Thyroid gland (tissue), 4 donors: ENCODE measurements at regions not wholly inside any gene's neighbourhood (a gene's known extent, or its start where the extent isn't known, plus 50 kb on each side); places are given as distances from the start of the nearest gene placed in this dataset.

Experiments
- DNase-seq, 2 donors: peaks; one replicate each; pipeline ENCODE4 v3.0.0-alpha.2; 2019
- H3K27ac ChIP-seq, 3 donors: fragments of 200-600 bp; sonication (generic); 1 replicate in 2 of 3; 2 replicates in 1 of 3; pipeline ENCODE4 v1.5.1; 2016 to 2019; ENCODE audit warnings: mild to moderate bottlenecking in 1 of 3, moderate library complexity in 1 of 3
- H3K27me3 ChIP-seq: fragments of 200-600 bp; sonication (generic); one replicate; pipeline ENCODE4 v1.5.1; 2019
- H3K36me3 ChIP-seq, 2 donors: fragments of 200-600 bp; sonication (generic); one replicate each; pipeline ENCODE4 v1.5.1; 2016 to 2019
- H3K4me1 ChIP-seq, 2 donors: fragments of 200-600 bp; sonication (generic); one replicate each; pipeline ENCODE4 v1.5.1; 2017 to 2019
- H3K4me3 ChIP-seq, 3 donors: fragments of 200-600 bp; sonication (generic); replicated peaks in 1 of 3; 1 replicate in 2 of 3; 2 replicates in 1 of 3; pipeline ENCODE4 v1.5.1; 2016; ENCODE audit warnings: mild to moderate bottlenecking in 1 of 3
- H3K9me3 ChIP-seq: fragments of 200-600 bp; sonication (generic); one replicate; pipeline ENCODE4 v1.5.1; 2017
- POLR2A ChIP-seq, 2 donors: fragments of 450-650 bp; IDR thresholded peaks; one replicate each; pipeline ENCODE4 v1.6.1; 2017; ENCODE audit warnings: antibody characterized with exemption in 2 of 2, mild to moderate bottlenecking in 2 of 2, moderate library complexity in 1 of 2
- WGBS, 2 donors: methylation state at CpG; one replicate each; pipeline ENCODE4 v1.1.5; 2017; 5-methylcytosine and 5-hydroxymethylcytosine counted together
- intact Hi-C: fragments of 100-400 bp; cut with DNase I; formaldehyde crosslinking; loops from one replicate; pipeline ENCODE4 v1.15.1; 2023
- TF ChIP-seq, protein P1 (sequence below), 6 experiments: fragments of 200-600 bp in 3 of 6; fragments of 450-650 bp in 3 of 6; sonication (generic) in 3 of 6; IDR thresholded peaks; one replicate each; pipeline ENCODE4 v1.5.1; 2016 to 2019; ENCODE audit warnings: antibody characterized with exemption in 6 of 6, mild to moderate bottlenecking in 2 of 6, inconsistent platforms in 1 of 6, moderate library complexity in 1 of 6

DNA sequence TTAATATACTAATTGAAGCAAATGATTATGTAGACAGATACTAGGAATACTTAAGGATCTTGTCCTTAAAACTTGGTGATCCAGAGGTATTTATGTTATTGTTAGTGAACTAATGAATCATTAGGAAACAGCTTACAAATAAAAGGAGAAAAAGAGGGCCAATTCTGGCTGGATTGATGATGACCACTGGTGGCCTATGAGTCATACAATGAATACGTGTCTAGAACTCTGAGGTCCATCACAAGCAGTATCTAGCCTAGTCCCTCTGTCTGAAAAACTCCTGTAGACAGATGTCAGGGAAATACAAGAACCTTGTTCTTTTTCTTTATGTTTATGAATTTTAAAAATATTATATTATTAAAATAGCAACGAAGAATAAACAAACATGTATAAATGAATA, 51.7 kb upstream of the RTL1 start:
- H3K27ac ChIP-seq: no peak overlapping the region
- 67 to 79% methylated on average over 2 of the region's 2 CpGs for WGBS, 2 donors
- H3K4me1 ChIP-seq: no peaks in the 10 kb centered on the region
- H3K9me3 ChIP-seq: no peaks in the 10 kb centered on the region
- no peak for TF ChIP-seq POLR2A (IDR thresholded peaks at IDR 0.05)
- TF ChIP-seq, protein P1, sequence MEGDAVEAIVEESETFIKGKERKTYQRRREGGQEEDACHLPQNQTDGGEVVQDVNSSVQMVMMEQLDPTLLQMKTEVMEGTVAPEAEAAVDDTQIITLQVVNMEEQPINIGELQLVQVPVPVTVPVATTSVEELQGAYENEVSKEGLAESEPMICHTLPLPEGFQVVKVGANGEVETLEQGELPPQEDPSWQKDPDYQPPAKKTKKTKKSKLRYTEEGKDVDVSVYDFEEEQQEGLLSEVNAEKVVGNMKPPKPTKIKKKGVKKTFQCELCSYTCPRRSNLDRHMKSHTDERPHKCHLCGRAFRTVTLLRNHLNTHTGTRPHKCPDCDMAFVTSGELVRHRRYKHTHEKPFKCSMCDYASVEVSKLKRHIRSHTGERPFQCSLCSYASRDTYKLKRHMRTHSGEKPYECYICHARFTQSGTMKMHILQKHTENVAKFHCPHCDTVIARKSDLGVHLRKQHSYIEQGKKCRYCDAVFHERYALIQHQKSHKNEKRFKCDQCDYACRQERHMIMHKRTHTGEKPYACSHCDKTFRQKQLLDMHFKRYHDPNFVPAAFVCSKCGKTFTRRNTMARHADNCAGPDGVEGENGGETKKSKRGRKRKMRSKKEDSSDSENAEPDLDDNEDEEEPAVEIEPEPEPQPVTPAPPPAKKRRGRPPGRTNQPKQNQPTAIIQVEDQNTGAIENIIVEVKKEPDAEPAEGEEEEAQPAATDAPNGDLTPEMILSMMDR (IDR thresholded peaks at IDR 0.05): no peak
- intact Hi-C loops: no loop called here
- H3K4me3 ChIP-seq: no peak overlapping the region
- no peaks in the 10 kb centered on the region for H3K27me3 ChIP-seq
- DNase-seq: no peak
- no peaks in the 10 kb centered on the region for H3K36me3 ChIP-seq

DNA sequence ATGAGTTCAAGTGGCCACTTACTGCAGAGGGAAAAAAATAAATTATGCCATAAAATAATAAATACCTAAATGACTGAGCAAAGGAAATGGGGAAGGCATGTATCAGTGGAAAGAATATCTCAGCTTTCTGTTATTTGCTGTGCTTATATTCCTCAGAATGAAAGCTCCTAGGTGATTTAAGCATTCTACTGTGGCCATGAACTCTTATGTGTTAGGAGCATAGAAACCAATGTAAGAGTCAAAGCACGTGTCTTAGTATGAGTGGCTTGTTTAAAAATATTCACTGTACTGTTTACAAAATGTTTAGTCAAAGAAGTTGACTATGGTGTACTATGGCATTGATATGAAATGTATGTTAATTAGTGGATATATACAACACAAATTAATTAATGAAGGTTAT, 59.0 kb upstream of the RTL1 start:
- intact Hi-C loops: no loop called here
- WGBS, 2 donors: 31 to 51% methylated on average over 1 of the region's 1 CpG

DNA sequence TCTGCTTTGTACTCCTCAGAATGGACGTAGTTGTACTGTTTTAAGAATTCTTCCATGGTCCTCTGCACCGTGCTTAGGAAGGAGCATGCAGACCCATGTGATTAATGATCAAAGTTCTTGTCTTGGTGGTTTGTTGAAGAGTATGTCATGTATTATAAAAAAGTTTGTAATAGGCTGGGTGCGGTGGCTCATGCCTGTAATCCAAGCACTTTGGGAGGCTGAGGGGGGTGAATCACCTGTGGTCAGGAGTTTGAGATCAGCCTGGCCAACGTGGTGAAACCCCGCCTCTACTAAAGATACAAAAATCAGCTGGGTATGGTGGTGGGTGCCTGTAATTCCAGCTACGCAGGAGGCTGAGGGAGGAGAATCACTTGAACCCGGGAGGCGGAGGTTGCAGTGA, 61.8 kb upstream of the RTL1 start:
- Histone ChIP-seq H3K4me3 (no peak overlapping the region), H3K36me3 (no peaks in the 10 kb centered on the region), H3K9me3 (no peaks in the 10 kb centered on the region), H3K4me1 (no peaks in the 10 kb centered on the region), H3K27me3 (no peaks in the 10 kb centered on the region), H3K27ac (no peak overlapping the region)
- DNase-seq: no peak
- WGBS, 2 donors: 88 to 91% methylated on average over 8 of the region's 8 CpGs
- TF ChIP-seq, protein P1 (IDR thresholded peaks at IDR 0.05): no peak
- TF ChIP-seq POLR2A (IDR thresholded peaks at IDR 0.05): no peak
- intact Hi-C loops: no loop called here

More for the DNA sequence above, 59.0 kb upstream of the RTL1 start:
- no peaks in the 10 kb centered on the region for H3K4me1 ChIP-seq
- no peak overlapping the region for H3K27ac ChIP-seq
- H3K4me3 ChIP-seq: no peak overlapping the region
- H3K36me3 ChIP-seq: no peaks in the 10 kb centered on the region
- no peak for DNase-seq
- no peaks in the 10 kb centered on the region for H3K27me3 ChIP-seq
- no peaks in the 10 kb centered on the region for H3K9me3 ChIP-seq
- TF ChIP-seq, protein P1 (IDR thresholded peaks at IDR 0.05): no peak
- no peak for TF ChIP-seq POLR2A (IDR thresholded peaks at IDR 0.05)

DNA sequence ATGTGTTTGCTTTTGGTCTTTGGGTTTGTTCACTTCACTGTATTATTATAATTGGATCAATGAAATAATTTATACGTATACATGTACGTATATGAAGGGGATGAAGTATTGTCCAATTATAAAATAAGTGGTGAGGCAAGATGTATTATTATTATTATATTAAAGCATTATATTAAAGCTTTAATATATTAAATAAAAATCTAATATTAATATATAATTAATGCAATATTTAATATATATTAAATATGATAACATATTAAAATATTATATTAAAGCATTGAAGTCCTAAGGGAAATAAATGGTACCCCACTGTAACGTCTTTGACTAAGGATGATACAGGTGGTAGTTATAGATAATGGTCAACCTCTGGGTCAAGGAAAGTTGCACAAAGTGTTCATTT, 63.7 kb upstream of the RTL1 start:
- H3K36me3 ChIP-seq: no peaks in the 10 kb centered on the region
- no peaks in the 10 kb centered on the region for H3K9me3 ChIP-seq
- intact Hi-C loops: no loop called here
- H3K4me1 ChIP-seq: no peaks in the 10 kb centered on the region
- TF ChIP-seq, protein P1 (IDR thresholded peaks at IDR 0.05): no peak
- TF ChIP-seq POLR2A (IDR thresholded peaks at IDR 0.05): no peak
- no peak for DNase-seq
- no peaks in the 10 kb centered on the region for H3K27me3 ChIP-seq
- no peak overlapping the region for H3K27ac ChIP-seq
- WGBS, 2 donors: 77 to 92% methylated on average over 3 of the region's 3 CpGs
- no peak overlapping the region for H3K4me3 ChIP-seq

DNA sequence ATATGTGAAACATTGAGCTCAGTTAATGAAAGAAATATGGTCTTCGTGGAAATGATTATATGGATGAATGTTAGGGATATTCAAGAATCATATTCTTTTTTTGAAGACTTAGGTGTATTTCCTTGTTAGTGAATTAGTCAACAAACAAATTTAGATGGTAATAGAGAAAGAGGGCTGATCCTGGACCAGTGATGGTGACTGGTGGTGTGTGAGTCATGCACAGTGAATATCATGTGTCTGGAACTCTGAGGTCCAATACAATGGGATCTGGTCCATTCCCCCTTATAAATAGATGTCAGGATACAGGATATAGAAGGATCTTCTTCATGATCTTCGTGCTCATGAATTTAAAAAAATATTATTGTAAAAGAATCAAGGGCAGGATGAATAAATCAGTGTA, 64.4 kb upstream of the RTL1 start:
- H3K27ac ChIP-seq: no peak overlapping the region
- no peaks in the 10 kb centered on the region for H3K9me3 ChIP-seq
- no peak for TF ChIP-seq POLR2A (IDR thresholded peaks at IDR 0.05)
- TF ChIP-seq, protein P1 (IDR thresholded peaks at IDR 0.05): no peak
- no peaks in the 10 kb centered on the region for H3K27me3 ChIP-seq
- whole genome bisulfite sequencing, 2 donors: 73 to 79% methylated on average over 2 of the region's 2 CpGs
- DNase-seq: no peak
- H3K4me3 ChIP-seq: no peak overlapping the region
- H3K36me3 ChIP-seq: no peaks in the 10 kb centered on the region
- no peaks in the 10 kb centered on the region for H3K4me1 ChIP-seq
- intact Hi-C loops: no loop called here
